Testis (tissue), 2 donors: ENCODE measurements at regions not wholly inside any gene's neighbourhood (a gene's known extent, or its start where the extent isn't known, plus 50 kb on each side); places are given as distances from the start of the nearest gene placed in this dataset.

Experiments used
- CTCF ChIP-seq, 3 experiments: fragments of 450-650 bp in 2 of 3; fragments of 200-600 bp in 1 of 3; sonication (generic) in 1 of 3; IDR thresholded peaks; one replicate each; pipeline ENCODE4 v1.5.1; 2016 to 2019; ENCODE audit warnings: antibody characterized with exemption in 3 of 3, mild to moderate bottlenecking in 2 of 3, moderate library complexity in 1 of 3
- POLR2A ChIP-seq: fragments of 450-650 bp; IDR thresholded peaks from one replicate; pipeline ENCODE4 v1.6.1; 2017; ENCODE audit warnings: antibody characterized with exemption, mild to moderate bottlenecking, moderate library complexity

- TF ChIP-seq CTCF (IDR thresholded peaks at IDR 0.05) (no peak), POLR2A (no peak)
These were observed 204.5 kb upstream of the CDH4 start for GRCh38 chr20:61047515-61047914.
